CD4-positive, alpha-beta T cell treated with Interleukin-17A for 1 hour (primary cell): ENCODE measurements at regions not wholly inside any gene's neighbourhood (a gene's known extent, or its start where the extent isn't known, plus 50 kb on each side); places are given as distances from the start of the nearest gene placed in this dataset.

Experiments used
- DNase-seq: peaks from one replicate; pipeline ENCODE4 v3.0.0-alpha.2; 2020

DNA sequence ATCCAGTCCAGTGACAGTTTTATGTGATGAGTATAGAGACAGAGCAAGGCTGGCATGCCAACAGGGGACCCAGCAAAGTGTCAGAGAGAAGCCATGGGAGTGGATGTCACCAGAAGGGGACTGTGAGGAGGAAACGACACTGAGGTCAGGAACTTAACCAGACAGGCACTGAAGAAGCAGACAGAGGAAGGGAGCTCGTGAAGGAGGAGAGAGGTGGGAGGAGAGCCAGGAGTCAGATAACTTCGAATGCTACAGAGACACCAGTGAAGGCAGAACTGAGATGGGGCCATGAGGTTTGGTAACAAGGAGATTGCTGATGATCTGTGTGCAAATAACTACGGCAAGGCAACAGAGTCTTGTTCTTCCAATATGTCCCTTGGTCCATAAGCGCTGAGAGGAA, 211.1 kb upstream of the FOXA2 start:
- no peak for DNase-seq

- DNase-seq: no peak
These were observed 211.5 kb upstream of the FOXA2 start for GRCh38 chr20:22795871-22796270.

- no peak for DNase-seq
These were observed 212.2 kb upstream of the FOXA2 start for GRCh38 chr20:22796469-22797077.

- no peak for DNase-seq
These were observed 212.7 kb upstream of the FOXA2 start for GRCh38 chr20:22797103-22797502.

DNA sequence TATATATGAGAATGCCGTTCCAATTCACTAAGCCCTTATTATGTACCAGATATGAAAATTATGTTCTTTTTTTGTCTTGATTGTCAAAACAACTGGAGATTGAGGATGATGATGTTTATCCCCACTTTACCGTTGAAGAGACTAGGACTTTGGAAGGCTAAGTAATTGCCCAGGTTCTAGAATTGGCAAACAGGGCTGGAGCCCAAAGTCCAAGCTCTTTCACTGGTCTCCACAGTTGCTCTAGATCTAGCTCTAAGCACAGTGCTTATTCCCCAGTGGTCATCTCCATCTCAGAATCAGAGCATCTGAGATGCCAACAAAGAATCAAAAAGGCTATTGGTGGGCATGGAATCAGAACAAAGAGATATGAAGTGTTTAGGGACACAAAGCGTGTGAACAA, 215.3 kb upstream of the FOXA2 start:
- no peak for DNase-seq

DNA sequence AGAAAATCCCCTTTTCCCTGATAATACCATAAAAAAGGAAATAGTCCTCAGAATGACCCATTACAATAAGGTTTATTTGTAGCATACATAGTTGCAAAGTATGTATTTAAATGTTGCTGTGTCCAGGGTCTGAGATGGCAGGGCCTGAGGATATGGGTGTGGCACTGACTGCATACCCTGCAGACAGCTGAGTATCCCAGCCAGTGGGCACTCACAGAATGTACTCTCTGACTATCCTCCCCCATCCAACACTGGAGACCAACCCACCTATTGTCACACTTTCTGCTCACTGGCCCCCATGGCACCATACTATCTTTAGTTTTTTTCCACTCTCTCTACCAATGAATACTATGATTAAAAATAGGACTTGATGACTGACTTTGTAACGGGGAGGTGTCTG, 215.8 kb upstream of the FOXA2 start:
- DNase-seq: no peak

- no peak for DNase-seq
These were observed 217.2 kb upstream of the FOXA2 start for GRCh38 chr20:22801528-22801927.

DNA sequence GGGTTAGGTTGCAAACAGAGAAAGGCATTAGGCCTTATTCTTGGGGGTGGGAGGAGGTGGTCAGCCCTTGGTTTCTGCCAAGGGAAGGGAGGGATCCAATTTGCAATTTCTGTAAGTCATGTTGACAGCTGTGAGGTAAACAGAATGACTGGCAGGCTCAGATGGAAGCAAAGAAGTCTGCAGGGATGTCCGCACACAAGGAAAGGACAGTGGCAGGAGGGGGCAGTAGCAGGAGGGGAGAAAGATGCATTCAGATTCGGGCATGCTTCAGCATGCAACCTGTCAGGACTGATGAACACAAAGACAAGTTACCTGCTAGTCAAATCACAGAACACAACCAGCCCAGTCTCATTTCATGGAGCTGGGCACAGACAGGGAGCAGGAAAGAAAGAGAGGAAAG, 217.9 kb upstream of the FOXA2 start:
- no peak for DNase-seq

- DNase-seq: no peak
These were observed 220.8 kb upstream of the FOXA2 start for GRCh38 chr20:22805219-22805618.

DNA sequence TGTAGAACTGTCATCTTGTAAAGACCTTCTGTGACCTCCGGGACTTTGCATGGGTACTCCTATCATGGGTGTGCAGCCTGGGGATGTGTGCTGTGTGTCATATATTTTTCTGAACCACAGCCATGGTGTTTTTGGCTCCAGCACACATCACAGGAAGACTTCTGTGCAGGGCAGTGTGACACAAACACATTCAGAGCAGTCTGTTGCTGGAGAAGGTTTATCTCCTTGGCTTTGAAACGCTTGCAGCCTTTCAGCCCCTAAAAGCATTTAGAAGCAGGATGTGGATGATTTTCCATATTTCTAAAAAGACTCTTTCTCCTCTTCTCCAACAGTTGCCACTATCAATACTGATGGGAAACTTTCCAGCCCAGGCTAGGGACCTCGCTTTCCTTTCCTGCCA, 221.6 kb upstream of the FOXA2 start:
- DNase-seq: no peak

DNA sequence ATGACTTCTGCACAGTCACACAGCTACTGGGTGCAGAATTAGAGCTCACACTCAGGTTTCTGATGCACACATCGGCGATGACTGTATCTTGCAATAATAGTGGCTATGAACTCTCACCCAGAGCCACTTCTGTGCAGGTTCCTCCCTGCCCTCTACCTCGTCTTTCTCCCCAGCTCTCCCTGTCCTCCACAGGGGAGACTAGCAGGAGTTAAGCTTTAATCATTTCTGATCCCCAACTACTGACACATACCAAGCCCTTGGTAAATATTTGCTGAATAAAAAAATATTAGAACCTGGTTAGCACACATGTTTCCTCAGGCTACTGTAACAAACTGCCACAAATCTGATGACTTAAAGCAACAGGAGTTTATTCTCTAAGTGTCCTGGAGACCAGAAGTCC, 222.7 kb upstream of the FOXA2 start:
- DNase-seq: no peak

DNA sequence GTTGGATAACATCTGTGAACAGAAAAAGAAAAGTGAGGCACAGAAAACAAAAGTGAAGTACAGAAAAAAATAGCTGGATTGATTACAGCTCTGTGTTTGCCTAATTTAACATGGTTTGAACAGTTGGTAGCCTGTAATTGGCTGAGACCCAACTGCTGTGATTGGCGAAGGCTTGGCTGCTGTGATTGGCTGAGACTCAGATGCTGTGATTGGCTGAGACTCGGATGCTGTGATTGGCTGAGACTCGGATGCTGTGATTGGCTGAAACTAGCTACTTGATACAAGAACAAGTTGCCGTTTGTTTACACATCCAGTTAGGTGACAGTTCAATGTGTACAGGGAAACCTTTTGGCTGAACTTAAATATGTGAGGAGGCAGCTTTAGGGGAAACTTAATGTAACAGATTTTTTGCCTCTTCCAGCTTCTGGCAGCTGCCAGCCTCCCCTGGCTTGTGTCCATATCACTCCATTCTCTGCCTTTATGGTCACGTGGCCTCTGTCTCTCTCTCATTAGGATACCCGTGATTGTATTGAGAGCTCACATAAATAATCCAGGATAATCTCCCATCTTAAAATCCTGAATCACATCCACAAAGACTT, 223.4 kb upstream of the FOXA2 start:
- no peak for DNase-seq

DNA sequence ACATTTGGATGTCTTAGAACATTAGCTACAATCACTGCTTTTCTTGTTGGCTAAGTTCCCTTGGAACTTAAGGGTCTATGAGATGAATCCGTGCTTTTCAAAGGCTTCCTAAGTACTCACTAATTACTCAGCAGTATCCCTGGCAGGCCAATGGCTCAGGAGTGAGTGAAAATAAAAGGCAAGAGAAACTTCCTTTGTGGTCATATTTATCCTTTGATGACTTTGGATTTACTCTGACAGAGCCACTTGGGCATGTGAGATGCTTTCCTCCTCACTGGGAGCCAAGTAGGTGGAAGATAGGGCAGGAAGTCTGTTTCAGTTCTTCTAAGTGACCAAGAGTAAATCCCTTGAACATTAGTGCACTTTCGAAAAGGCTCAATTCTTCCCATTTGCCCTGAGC, 224.3 kb upstream of the FOXA2 start:
- no peak for DNase-seq

GRCh38 chr20:22810030-22810429, 225.1 kb upstream of the SSTR4 start:
- DNase-seq: no peak

DNA sequence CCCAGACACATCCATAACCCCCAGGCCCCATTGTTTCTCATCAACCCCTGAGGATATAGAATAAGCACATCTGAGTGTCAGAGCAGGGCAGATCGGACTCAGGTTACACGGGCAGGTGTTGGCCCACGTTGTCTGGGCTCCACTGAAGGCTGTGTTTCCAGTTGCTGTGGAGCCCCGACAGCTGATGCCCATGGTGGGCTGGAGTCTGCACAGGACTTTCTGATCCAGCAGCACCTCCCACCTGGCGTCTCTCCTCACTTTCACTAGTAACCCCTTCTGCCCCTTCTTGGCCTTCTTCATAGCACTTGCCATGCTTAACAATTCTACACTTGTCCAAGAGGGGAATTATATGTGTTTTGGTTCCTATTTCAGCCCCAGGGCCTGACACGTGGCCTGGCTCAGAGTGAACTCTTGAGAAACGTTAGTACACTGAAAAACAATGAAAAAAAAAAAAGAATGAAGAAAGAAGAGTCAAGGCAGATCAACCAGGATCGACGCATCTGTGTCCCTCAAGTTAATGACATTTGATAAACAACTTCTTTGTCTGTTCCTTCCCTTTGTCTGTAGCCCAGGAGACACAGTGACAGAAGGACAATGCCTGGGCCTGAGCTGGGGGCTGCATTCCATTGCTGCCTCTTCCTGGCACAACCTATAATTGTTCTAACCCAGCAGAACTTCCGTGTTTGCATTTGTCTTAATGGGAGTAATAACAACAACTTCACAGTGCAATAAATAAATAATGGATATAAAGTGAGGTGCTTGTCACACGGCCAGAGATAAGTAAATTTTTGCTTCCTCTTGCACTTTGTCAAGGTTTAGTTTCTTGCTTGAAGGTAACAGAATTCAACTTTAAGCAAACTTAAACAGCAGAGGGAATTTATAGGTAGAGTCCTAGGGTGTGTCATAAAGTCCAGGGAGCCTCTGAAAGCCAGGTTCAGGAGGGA, 224.2 kb upstream of the SSTR4 start:
- no peak for DNase-seq

DNA sequence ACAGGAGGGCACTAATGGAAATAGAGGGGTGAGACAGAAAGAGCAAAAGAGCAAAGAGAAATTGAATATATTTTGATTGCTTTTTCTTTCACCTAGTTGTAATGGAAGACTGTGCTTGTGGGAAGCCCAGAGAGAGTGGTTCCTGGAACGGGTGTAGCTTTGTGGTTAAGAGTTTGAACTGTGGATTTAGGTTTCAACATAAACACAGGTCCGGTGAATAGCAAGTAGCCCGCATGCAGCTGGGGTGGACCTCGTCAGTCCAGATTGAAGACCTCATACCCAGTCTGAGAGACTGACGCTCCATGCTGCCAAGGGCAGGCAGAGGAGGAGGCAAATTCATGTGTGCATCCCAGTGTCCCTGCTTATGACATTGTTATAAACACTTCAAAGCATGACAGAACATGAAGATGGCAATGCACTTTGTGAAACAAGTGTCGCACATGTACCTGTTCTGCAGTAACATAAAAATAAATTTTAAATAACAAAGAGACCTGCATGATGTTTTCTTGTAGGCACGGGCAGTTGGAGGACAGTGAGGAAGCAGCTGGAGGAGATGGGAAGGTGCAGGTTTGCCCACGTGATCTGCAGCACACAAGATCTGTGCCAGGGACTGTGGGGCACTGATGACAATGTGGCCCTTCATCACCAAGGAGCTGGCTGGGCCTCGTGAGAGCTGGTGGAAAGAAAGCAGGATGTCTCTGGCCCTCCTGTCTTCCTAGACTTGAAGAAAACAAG, 220.5 kb upstream of the SSTR4 start:
- DNase-seq: no peak

DNA sequence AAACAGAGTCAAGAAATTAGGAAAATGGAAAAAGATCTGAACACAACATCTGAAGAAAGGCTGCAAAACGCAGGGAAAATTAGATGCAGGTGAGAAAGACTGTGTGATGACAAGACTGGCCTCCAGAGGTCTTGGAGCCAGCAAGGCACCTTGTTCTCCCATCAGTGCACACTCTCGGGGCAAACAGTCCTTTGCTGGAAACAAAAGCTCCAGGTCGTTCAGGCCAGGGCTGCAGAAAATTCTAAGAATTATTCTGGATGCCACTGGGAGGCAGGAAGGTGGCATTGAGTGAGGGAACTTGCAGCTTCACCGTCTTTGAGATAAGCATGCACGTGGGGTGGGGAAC, 219.9 kb upstream of the SSTR4 start:
- DNase-seq: no peak

GRCh38 chr20:22815603-22816315, 219.4 kb upstream of the SSTR4 start:
- no peak for DNase-seq

GRCh38 chr20:22818636-22819035, 216.5 kb upstream of the SSTR4 start:
- DNase-seq: no peak

DNA sequence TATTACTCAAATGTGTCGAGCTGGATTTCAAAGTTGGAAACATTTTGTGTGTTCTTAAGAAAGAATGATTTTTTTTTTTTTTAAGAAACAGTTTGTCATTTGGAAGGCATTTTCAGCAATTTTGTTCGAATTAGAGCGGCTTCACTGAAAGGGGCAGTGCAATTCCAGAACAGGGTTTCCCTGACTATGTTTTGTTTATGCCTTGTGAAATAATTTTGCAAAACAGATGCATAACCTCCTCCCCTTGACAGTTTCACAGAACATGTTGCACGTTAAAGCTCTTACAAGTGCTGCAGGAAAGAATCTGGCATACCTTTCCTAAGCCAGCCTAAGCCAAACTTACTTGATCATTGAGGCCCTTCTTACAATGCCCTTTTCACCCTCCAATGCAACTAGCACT, 216.0 kb upstream of the SSTR4 start:
- DNase-seq: no peak

GRCh38 chr20:22819784-22820183, 215.3 kb upstream of the SSTR4 start:
- no peak for DNase-seq

GRCh38 chr20:22821081-22821727, 213.9 kb upstream of the SSTR4 start:
- DNase-seq: no peak
